MV-4-11 (cell line): ENCODE measurements at regions not wholly inside any gene's neighbourhood (a gene's known extent, or its start where the extent isn't known, plus 50 kb on each side); places are given as distances from the start of the nearest gene placed in this dataset.
"Not testable (repeated sequence)": the region's sequence is repeated elsewhere in the genome, so short reads cannot be mapped to it uniquely, and the experiment has no call there.

Experiments used
- DNase-seq: peaks from one replicate; lab custom pipeline; 2025; lab: John Stamatoyannopoulos, UW

DNA sequence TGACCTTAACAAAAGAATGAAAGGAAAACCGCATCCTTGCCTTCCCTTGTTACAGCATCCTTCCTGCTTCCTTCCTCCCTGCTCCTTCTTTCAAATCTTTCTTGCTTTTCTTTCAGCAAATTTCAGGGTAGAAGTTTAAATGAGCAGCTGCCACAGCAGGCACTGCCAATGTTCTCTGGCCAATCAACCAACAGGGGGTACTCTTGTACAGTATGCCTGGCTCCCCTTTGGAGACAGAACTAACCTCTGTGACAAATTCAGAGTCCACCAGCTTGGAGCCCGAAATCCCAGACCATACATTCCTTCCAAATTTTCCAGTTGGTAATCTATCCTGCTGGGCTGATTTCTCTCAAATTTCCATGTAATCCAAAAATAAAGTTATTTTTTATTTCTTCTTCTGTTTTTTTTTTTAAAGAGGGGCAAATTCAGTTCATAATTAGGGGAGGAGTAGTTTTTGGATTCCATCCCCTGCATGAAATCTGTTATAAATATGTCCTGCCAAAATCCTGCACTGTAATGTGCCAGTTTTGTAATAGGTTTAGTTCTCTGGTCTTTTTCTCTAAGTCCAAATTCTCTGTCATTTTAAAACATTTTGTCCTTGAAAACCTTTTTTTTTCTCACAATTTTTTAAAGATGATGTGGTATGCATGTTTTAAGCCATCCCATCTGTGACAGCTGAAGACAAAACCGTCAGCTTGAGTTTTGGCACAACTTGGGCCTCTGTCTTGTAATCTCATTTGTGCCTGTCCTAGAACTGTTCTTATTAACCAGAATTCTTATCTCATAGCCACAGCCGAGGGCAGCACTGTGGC, 610.0 kb upstream of the LMO3 start:
- DNase-seq, result peak; percentile 43

- DNase-seq, result no peak
Observed at GRCh38 chr12:17214929-17215328, 609.0 kb upstream of the LMO3 start.

- DNase-seq, result no peak
Observed at GRCh38 chr12:17206553-17206952, 600.6 kb upstream of the LMO3 start.

DNA sequence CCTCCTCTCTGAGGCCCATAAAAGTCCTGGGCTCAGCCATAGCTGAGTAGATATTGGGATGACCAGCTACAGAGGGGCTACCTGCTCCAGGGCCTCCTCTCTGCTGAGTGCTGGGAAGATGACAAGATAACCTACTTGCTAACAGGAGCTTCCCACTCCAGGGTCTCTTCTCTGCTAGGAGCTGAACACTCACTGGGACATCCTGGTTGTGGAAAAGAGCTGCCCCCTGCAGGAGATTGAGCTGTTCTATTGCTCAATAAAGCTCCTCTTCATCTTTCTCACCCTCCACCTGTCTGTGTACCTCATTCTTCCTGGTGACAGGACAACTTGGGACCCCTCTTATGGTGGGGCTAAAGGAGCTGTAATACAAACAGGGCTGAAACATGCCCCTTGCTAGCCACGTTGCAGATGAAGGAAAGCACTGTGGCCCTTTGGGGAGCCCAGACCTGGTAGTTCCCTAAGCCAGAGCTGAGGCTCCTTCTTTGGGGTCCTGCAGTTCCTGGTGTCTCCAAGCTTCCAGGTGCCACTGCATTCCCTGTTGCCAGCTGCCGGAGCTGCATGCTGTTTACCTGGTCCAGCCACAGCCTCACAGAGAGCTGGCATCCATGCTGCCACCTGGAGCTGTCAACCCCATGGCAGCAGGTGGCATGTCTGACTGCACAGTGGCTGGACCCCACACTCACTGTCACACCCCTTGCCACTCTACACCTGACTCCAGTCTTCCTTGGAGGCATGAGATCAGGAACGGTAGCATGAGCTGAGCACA, 598.5 kb upstream of the LMO3 start:
- no peak for DNase-seq

GRCh38 chr12:17203497-17203896, 597.5 kb upstream of the LMO3 start:
- DNase-seq, result no peak

- no peak for DNase-seq
Observed at GRCh38 chr12:17197971-17198370, 592.0 kb upstream of the LMO3 start.

- no peak for DNase-seq
Observed at GRCh38 chr12:17192721-17193120, 586.8 kb upstream of the LMO3 start.

DNA sequence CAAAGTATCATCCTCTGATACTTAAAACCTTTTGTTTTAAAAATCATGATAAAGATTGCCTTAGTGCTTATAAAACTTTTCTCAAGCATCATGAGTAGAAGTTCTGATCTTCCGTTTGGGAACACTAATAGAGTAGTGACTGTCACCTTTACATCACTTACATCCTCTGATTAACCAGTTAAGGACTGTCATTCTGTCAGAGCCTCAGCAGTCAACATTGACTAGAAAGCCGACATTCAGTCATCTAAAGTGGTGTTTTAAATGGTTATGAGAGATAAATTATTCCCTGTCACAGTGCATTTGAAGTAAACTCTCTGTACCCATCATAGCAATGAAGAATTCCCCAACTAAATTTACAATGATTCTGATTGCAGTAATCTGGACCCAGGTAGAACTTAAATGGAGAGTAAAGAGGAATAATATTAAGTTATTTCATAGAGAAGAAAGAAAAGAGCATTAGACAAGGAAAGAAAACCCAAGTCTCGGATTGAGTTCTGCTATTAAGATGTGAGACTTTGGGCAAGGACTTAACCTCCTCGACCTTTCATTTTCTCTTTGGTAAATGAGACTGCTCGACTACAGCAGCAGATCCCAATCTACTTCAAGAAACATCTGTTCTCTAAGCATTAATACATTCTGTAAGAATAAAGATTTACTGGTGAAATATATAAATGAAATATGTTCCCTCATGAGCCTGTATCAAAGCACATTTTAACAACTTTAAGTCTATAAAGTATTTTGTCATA, 563.9 kb upstream of the LMO3 start:
- DNase-seq, result no peak

DNA sequence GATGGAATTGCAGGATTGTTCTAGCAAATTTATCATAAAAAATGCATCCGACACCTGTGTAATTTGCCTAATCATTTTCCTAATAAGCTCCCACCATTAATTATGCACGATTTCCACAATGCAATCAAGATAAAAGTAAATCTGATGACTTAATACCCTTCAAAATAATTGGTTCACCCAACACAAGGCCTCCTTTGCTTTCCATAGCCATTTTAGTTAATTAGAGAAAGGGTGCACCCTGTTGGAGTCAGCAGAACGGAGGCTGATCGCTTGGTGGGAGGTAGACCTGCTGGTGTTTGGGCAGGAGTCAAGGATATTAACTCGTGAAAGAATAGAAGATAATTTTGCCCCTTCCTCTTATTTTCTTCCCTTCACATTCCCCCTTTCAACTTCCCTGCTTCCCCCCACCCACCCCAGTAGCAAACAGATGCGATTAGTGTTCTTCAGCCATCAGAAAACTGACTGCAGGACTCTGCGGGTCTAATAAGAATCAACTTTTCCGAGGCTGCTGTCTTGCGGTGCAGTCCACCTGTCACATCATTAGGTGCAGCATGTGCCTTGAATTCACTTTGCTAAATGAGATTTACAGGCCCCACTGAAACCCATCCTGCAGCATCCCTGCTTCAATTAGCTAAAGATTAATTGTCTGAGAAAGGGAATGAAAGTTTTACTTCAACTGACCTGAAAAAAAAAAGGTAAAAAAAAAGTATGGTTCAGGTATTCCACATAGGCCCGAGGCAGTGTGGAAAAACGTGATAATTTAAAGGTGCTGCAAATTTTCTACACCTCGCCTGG, 553.7 kb upstream of the LMO3 start:
- DNase-seq, result no peak

DNA sequence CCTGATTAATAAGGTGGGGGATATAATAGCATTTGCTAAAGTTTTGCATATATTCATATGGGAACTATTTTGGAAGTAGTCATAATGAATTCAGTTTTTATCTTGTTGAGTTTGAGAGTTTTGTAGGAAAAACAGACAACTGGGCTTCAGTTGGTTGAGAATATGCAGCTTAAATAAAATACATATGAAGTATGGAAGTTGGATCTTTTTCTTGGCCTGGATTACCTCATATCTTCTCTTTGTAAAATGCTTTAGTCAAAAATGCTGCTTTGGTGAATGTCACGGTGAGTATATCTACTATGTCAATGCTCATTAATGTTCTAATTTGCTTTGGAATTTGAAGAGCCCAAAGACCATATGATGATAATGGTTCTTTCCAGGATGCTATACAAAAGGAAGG, 552.2 kb upstream of the LMO3 start:
- DNase-seq, result no peak

GRCh38 chr12:17151917-17152316, 546.0 kb upstream of the LMO3 start:
- DNase-seq, result no peak

DNA sequence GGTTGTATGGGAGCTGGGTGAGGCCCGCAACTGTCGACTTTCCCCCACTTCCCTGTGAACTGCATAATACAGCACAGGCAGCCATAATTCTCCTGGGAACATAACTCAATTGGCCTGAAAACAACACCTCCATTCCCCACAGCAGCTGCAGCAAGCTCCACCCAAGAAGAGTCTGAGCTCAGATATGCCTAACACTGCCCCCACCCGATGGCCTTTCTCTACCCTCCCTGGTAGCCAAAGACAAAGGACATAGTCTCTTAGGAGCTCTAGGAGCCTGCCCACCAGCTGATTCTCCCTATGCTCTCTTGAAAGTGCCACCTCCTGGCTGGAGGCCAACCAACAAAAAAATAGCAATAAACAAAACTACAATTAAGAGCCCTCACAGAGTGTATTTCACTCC, 542.7 kb upstream of the LMO3 start:
- no peak for DNase-seq

GRCh38 chr12:17142856-17143255, 536.9 kb upstream of the LMO3 start:
- DNase-seq, result no peak

- no peak for DNase-seq
Observed at GRCh38 chr12:17139931-17140330, 534.0 kb upstream of the LMO3 start.

DNA sequence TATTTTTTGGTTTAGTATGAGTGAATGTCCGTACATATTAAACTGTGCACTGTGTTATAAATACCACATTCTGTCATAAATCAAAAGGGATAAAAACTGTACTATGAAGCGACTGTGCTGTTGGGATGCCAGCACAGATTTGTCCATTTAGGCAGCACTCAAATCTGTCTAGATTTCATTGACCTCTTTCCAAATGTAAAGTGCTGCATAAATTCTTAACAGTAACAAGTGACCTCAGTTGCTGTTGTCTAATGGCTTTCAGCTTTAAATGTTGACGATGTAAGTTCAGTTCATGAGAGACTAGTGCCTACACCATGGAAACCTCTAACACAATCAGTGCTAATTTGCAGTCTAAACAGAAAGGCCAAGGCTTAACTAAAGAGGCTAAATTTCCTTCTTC, 531.4 kb upstream of the LMO3 start:
- DNase-seq, result no peak

DNA sequence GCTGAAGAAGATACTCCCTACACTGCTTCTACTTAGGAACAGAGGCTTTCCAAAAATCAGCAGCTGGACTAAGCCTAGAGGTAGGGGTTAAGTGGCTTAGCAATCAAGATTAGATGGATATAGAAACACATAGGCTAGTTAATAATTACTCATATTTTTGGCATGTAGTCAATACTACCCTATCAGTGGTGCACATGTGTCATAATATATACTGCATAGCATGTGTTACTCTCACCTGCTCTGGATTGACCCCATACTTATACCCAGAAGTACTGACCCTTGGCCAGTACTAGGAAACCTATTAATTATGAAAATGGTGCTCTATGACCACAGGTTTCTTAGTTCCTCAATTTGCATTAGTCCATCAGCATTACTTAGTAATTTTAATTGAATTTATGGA, 528.4 kb upstream of the LMO3 start:
- no peak for DNase-seq

GRCh38 chr12:17132336-17132735, 526.4 kb upstream of the LMO3 start:
- DNase-seq, result no peak

- DNase-seq, result not testable (repeated sequence)
Observed at GRCh38 chr12:17116538-17116937, 510.6 kb upstream of the LMO3 start.

DNA sequence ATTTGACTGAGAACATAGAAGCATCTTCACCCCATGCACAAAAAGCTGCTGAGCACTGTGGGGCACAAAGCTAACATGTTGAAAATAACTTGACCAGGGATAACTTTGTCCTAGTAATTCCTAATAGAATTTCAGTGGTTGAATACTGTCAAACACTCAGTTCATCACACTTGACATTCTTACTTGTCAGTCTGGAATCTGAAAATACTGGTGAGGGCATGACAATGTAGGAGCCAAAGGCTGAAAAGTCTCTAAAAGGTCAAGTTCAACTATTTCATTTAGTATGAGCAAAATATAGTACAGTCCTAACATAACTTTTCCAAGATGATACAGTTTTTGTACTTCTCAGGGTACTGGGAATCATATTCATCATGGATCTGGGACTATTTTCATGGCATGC, 504.4 kb upstream of the LMO3 start:
- DNase-seq, result no peak

DNA sequence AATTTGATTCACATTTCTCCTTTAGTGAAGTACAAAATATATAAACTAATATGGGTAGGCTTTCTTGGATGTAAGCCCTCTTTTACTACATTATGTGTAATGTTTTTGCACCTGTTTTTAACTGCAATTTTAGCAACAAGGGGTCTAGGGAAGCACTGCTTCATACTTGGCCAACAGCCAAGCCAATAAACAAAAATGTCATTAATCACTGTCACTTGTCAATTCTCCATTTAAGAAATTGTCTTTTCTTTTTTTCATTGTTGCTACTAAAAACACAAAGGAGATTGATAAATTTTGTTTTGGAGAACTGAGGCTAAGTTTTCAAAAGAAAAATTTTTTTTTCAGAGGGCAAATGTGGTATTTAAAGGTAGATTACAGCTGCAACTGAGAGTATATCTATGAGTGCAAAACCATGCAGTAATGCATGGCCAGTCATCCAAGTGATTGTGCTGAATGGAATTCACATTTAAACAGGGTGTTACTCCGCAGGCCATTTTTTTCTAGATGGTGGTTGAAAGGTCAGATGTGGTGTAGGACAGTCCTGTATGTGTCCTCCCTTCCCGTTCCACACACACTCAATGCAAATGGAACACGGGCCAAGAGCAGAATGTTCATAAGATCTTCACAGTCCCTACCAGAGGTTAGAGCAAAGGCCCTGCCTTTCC, 503.0 kb upstream of the LMO3 start:
- no peak for DNase-seq

DNA sequence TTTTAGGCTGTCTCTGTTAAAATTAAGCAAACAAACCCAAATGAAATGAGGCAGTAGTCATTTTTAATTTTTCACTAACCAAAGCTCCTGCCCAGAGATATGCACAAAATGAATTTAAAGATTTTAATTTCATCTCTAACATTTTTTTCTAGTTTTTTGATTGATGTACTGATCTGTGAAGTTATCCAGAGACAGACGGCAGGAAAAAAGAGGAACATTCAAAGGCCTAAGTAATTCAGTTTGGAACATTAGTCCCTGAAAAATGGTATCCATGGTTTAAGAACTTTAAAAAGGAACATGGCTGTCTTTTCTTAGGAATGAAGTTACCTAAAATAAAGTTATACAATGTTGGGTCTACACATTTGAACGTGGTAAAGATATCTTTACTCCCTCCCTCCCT, 498.8 kb upstream of the LMO3 start:
- no peak for DNase-seq
